Suprapubic skin (tissue), 4 donors: ENCODE measurements at regions not wholly inside any gene's neighbourhood (a gene's known extent, or its start where the extent isn't known, plus 50 kb on each side); places are given as distances from the start of the nearest gene placed in this dataset.

Source experiments
- DNase-seq, 2 donors: peaks; one replicate each; pipeline ENCODE4 v3.0.0-alpha.2; 2019; ENCODE audit warnings: low spot score in 2 of 2
- H3K27ac ChIP-seq: fragments of 200-600 bp; sonication (generic); one replicate; pipeline ENCODE4 v1.5.1; 2019
- H3K27me3 ChIP-seq: fragments of 200-600 bp; sonication (generic); one replicate; pipeline ENCODE4 v1.5.1; 2019
- H3K36me3 ChIP-seq: fragments of 200-600 bp; sonication (generic); one replicate; pipeline ENCODE4 v1.5.1; 2019
- H3K4me1 ChIP-seq: fragments of 200-600 bp; sonication (generic); one replicate; pipeline ENCODE4 v1.5.1; 2019
- H3K4me3 ChIP-seq: fragments of 200-600 bp; sonication (generic); one replicate; pipeline ENCODE4 v1.5.1; 2019; ENCODE audit warnings: mild to moderate bottlenecking
- H3K9me3 ChIP-seq: fragments of 200-600 bp; sonication (generic); one replicate; pipeline ENCODE4 v1.5.1; 2019
- EP300 ChIP-seq: sonication (generic); formaldehyde crosslinking; IDR thresholded peaks from one replicate; pipeline ENCODE4 v1.6.1; 2017; ENCODE audit warnings: antibody characterized with exemption
- POLR2A ChIP-seq, 2 donors: fragments of 450-650 bp; IDR thresholded peaks; one replicate each; pipeline ENCODE4 v1.6.1; 2017; ENCODE audit warnings: antibody characterized with exemption in 2 of 2, mild to moderate bottlenecking in 2 of 2, moderate library complexity in 2 of 2
- POLR2AphosphoS5 ChIP-seq, 3 donors: sonication (generic); formaldehyde crosslinking; IDR thresholded peaks; one replicate each; pipeline ENCODE4 v1.6.1; 2017; ENCODE audit warnings: antibody characterized with exemption in 3 of 3
- WGBS: methylation state at CpG from one replicate; pipeline ENCODE4 v1.1.5; 2018; 5-methylcytosine and 5-hydroxymethylcytosine counted together
- TF ChIP-seq, protein P1 (sequence below), 2 donors: fragments of 200-600 bp in 1 of 2; fragments of 450-650 bp in 1 of 2; sonication (generic) in 1 of 2; IDR thresholded peaks; one replicate each; pipeline ENCODE4 v1.5.1; 2016 to 2019; ENCODE audit warnings: antibody characterized with exemption in 2 of 2, mild to moderate bottlenecking in 1 of 2, moderate library complexity in 1 of 2

DNA sequence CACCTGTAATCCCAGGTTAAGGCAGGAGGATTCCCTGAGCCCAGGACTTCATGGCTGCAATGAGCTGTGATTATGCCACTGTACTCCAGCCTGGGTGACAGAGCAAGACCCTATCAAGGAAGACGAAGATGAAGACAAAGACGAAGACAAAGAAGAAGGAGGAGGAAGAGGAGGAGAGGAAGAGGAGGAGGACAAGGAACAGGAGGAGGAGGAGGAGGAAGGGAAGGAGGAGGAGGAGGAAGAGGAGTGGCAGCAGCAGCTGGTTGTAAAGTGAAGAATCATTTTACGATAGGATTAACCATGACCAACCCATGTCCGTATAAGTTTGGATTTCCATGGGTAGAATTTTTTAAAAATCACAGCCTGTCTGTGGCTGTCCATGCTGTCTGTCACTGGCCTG, 316.8 kb upstream of the TNRC6C start:
- no peaks in the 10 kb centered on the region for H3K4me1 ChIP-seq
- no peak overlapping the region for H3K4me3 ChIP-seq
- DNase-seq: no peak
- no peaks in the 10 kb centered on the region for H3K36me3 ChIP-seq
- no peak overlapping the region for H3K27ac ChIP-seq
- no peaks in the 10 kb centered on the region for H3K9me3 ChIP-seq
- TF ChIP-seq POLR2A (IDR thresholded peaks at IDR 0.05) (no peak), EP300 (no peak), POLR2AphosphoS5 (IDR thresholded peaks at IDR 0.05) (no peak)
- TF ChIP-seq, protein P1, sequence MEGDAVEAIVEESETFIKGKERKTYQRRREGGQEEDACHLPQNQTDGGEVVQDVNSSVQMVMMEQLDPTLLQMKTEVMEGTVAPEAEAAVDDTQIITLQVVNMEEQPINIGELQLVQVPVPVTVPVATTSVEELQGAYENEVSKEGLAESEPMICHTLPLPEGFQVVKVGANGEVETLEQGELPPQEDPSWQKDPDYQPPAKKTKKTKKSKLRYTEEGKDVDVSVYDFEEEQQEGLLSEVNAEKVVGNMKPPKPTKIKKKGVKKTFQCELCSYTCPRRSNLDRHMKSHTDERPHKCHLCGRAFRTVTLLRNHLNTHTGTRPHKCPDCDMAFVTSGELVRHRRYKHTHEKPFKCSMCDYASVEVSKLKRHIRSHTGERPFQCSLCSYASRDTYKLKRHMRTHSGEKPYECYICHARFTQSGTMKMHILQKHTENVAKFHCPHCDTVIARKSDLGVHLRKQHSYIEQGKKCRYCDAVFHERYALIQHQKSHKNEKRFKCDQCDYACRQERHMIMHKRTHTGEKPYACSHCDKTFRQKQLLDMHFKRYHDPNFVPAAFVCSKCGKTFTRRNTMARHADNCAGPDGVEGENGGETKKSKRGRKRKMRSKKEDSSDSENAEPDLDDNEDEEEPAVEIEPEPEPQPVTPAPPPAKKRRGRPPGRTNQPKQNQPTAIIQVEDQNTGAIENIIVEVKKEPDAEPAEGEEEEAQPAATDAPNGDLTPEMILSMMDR (IDR thresholded peaks at IDR 0.05): no peak
- H3K27me3 ChIP-seq: peaks cover 52% of the 10 kb centered on the region
- WGBS: 78% methylated on average over 4 of the region's 4 CpGs

DNA sequence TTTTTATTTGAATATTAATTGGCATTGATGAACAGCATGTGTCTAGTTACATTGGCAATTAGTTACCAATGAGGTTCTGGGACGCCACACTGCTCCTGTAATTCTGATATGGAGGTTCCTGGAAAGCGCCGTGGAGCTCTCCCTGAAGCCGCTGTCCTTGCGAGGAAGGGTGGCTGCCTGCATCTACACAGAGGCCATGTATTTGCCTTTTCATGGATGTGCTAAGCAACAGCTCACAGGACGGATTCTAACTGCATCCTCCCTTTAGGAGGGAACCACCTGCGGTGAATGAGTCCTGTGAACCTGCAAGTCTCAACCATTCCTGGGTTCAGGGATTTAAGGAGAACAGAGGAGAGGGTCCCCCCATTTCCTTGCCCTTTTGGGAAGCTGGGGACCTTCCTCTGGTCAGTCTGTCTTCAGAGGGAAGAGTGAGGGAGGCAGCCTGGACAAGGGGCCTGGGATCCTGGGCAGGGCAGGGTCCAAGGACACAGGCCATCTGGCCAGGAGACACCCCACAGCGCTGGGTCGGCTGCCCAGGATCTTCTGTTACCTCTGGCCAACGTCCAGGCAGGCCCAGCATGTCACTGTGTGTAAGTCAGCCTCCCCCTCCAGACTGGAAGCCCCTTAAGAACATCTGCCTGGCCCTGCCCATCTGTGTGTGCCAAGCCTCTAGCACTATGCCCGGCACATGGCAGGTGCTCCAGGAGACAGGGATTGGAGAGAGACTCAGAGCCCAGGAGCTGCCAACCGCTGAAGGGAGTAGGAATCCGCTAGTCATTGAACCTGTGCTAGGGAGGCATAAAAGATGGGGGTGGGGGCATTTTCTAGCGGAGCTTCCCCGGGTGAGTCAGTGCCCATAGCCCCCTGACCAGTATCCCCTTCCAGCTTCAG, 314.1 kb upstream of the TNRC6C start:
- 89% methylated on average over 8 of the region's 15 CpGs for WGBS
- peak in 1 of 2 donors; percentile 76 for DNase-seq
- TF ChIP-seq POLR2A (IDR thresholded peaks at IDR 0.05) (no peak), POLR2AphosphoS5 (IDR thresholded peaks at IDR 0.05) (no peak), EP300 (no peak)
- TF ChIP-seq, protein P1 (IDR thresholded peaks at IDR 0.05): no peak
- no peak overlapping the region for H3K4me3 ChIP-seq
- H3K27me3 ChIP-seq: peaks cover 30% of the 10 kb centered on the region
- no peak overlapping the region for H3K27ac ChIP-seq
- H3K4me1 ChIP-seq: no peaks in the 10 kb centered on the region
- H3K9me3 ChIP-seq: peaks cover 6% of the 10 kb centered on the region
- H3K36me3 ChIP-seq: no peaks in the 10 kb centered on the region

- peaks cover 21% of the 10 kb centered on the region for H3K27me3 ChIP-seq
- no peaks in the 10 kb centered on the region for H3K36me3 ChIP-seq
- H3K4me3 ChIP-seq: no peak overlapping the region
- WGBS: 51% methylated on average over 25 of the region's 28 CpGs
- TF ChIP-seq POLR2AphosphoS5 (IDR thresholded peaks at IDR 0.05): no peak
- TF ChIP-seq EP300: no peak
- TF ChIP-seq POLR2A (IDR thresholded peaks at IDR 0.05): no peak
- TF ChIP-seq, protein P1 (IDR thresholded peaks at IDR 0.05): no peak
- no peaks in the 10 kb centered on the region for H3K4me1 ChIP-seq
- no peak overlapping the region for H3K27ac ChIP-seq
- H3K9me3 ChIP-seq: peaks cover 6% of the 10 kb centered on the region
- peak in 1 of 2 donors; percentile 60 for DNase-seq
These were observed 313.1 kb upstream of the TNRC6C start for GRCh38 chr17:77645072-77646045.

GRCh38 chr17:77646046-77646430, 312.5 kb upstream of the TNRC6C start:
- Histone ChIP-seq H3K4me1 (no peaks in the 10 kb centered on the region), H3K27ac (no peak overlapping the region), H3K36me3 (no peaks in the 10 kb centered on the region), H3K4me3 (no peak overlapping the region), H3K27me3 (peaks cover 16% of the 10 kb centered on the region), H3K9me3 (peaks cover 6% of the 10 kb centered on the region)
- DNase-seq: no peak
- 66% methylated on average over 9 of the region's 11 CpGs for WGBS
- TF ChIP-seq EP300 (no peak), POLR2A (IDR thresholded peaks at IDR 0.05) (no peak), POLR2AphosphoS5 (IDR thresholded peaks at IDR 0.05) (no peak)
- TF ChIP-seq, protein P1 (IDR thresholded peaks at IDR 0.05): no peak
